DMS153 (cell line): ENCODE measurements at regions not wholly inside any gene's neighbourhood (a gene's known extent, or its start where the extent isn't known, plus 50 kb on each side); places are given as distances from the start of the nearest gene placed in this dataset.

Experiments
- DNase-seq: peaks from one replicate; lab custom pipeline; 2025; lab: John Stamatoyannopoulos, UW

GRCh38 chr4:132863619-132864018 is 285.5 kb upstream of the PCDH10 start:
- no peak for DNase-seq

GRCh38 chr4:132865458-132865857 is 283.6 kb upstream of the PCDH10 start:
- no peak for DNase-seq

GRCh38 chr4:132865922-132866321 is 283.2 kb upstream of the PCDH10 start:
- no peak for DNase-seq

- no peak for DNase-seq
These were observed 282.5 kb upstream of the PCDH10 start for GRCh38 chr4:132866616-132867015.

- DNase-seq, result no peak
These were observed 255.3 kb upstream of the PCDH10 start for GRCh38 chr4:132893787-132894186.

GRCh38 chr4:132901224-132901623 is 247.9 kb upstream of the PCDH10 start:
- no peak for DNase-seq

- DNase-seq, result no peak
These were observed 238.8 kb upstream of the PCDH10 start for GRCh38 chr4:132910229-132910748.

- DNase-seq, result no peak
These were observed 231.0 kb upstream of the PCDH10 start for GRCh38 chr4:132918096-132918495.

GRCh38 chr4:132923516-132923915 is 225.6 kb upstream of the PCDH10 start:
- no peak for DNase-seq

GRCh38 chr4:132934911-132935310 is 214.2 kb upstream of the PCDH10 start:
- DNase-seq, result no peak

GRCh38 chr4:132955146-132955545 is 193.9 kb upstream of the PCDH10 start:
- DNase-seq, result no peak

- no peak for DNase-seq
These were observed 192.1 kb upstream of the PCDH10 start for GRCh38 chr4:132956962-132957361.

- no peak for DNase-seq
These were observed 190.4 kb upstream of the PCDH10 start for GRCh38 chr4:132958457-132959263.

GRCh38 chr4:132981611-132982010 is 167.5 kb upstream of the PCDH10 start:
- no peak for DNase-seq

GRCh38 chr4:132982151-132982550 is 166.9 kb upstream of the PCDH10 start:
- no peak for DNase-seq

GRCh38 chr4:132991111-132991510 is 158.0 kb upstream of the PCDH10 start:
- DNase-seq, result no peak

- DNase-seq, result no peak
These were observed 156.4 kb upstream of the PCDH10 start for GRCh38 chr4:132992686-132993085.

GRCh38 chr4:132998585-132999230 is 150.4 kb upstream of the PCDH10 start:
- DNase-seq, result no peak

GRCh38 chr4:133000012-133000411 is 149.1 kb upstream of the PCDH10 start:
- DNase-seq, result no peak

GRCh38 chr4:133003169-133003568 is 145.9 kb upstream of the PCDH10 start:
- no peak for DNase-seq

- DNase-seq, result no peak
These were observed 134.5 kb upstream of the PCDH10 start for GRCh38 chr4:133014473-133015135.

- DNase-seq, result no peak
These were observed 103.8 kb upstream of the PCDH10 start for GRCh38 chr4:133045288-133045687.

- no peak for DNase-seq
These were observed 102.9 kb upstream of the PCDH10 start for GRCh38 chr4:133046156-133046555.
